ENCODE measurements at regions not wholly inside any gene's neighbourhood (a gene's known extent, or its start where the extent isn't known, plus 50 kb on each side); places are given as distances from the start of the nearest gene placed in this dataset.

DNA sequence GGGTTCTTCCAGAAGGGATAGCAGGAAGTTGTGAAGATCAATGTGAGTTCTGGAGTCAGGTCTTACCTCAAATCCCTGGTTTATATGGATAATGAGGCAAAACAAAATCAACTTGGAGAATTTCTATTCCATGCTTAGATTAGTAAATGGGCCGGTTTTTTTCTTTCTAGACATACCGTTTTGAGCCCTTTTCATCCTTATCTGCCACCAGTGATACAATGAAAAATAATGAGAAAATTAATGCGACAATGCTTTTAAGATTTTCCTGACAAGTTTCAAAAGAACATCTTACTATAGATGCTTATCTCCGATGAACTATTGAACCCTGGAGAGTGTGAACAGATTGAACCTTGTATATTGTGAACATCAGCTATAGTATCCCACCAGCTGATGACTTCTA lies 262.7 kb downstream of the BTG1 start:
- Histone ChIP-seq H3K9ac (ENCODE audit: low read length) (no peak overlapping the region), H3K4me2 (ENCODE audit: low read length) (no peak overlapping the region), H3K79me2 (ENCODE audit: insufficient read depth, low read length) (no peaks in the 10 kb centered on the region), H3K27me3 (ENCODE audit: insufficient read depth, low read length) (no peaks in the 10 kb centered on the region), H3K9me2 (ENCODE audit: low read depth, low read length) (no peaks in the 10 kb centered on the region), H3F3A (ENCODE audit: insufficient read depth, low read length) (no peaks in the 10 kb centered on the region), H2AFZ (ENCODE audit: low read length) (no peak overlapping the region), H4K20me1 (ENCODE audit: insufficient read depth, low read length) (no peaks in the 10 kb centered on the region), H3K27ac (ENCODE audit: low read depth, low read length, poor library complexity, severe bottlenecking) (no peak overlapping the region), H3K36me3 (ENCODE audit: insufficient read depth, low read length) (no peaks in the 10 kb centered on the region), H3K9me3 (ENCODE audit: low read length) (no peaks in the 10 kb centered on the region), H3K4me1 (ENCODE audit: insufficient read depth, low read length, severe bottlenecking) (no peaks in the 10 kb centered on the region), H3K4me3 (ENCODE audit: low read depth, low read length, poor library complexity, severe bottlenecking) (no peak overlapping the region)
- TF ChIP-seq EZH2 (IDR thresholded peaks at IDR 0.05; ENCODE audit: borderline replicate concordance, low read length): no peak
- TF ChIP-seq, protein P1, sequence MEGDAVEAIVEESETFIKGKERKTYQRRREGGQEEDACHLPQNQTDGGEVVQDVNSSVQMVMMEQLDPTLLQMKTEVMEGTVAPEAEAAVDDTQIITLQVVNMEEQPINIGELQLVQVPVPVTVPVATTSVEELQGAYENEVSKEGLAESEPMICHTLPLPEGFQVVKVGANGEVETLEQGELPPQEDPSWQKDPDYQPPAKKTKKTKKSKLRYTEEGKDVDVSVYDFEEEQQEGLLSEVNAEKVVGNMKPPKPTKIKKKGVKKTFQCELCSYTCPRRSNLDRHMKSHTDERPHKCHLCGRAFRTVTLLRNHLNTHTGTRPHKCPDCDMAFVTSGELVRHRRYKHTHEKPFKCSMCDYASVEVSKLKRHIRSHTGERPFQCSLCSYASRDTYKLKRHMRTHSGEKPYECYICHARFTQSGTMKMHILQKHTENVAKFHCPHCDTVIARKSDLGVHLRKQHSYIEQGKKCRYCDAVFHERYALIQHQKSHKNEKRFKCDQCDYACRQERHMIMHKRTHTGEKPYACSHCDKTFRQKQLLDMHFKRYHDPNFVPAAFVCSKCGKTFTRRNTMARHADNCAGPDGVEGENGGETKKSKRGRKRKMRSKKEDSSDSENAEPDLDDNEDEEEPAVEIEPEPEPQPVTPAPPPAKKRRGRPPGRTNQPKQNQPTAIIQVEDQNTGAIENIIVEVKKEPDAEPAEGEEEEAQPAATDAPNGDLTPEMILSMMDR (IDR thresholded peaks at IDR 0.05; ENCODE audit: low read length): no peak

DNA sequence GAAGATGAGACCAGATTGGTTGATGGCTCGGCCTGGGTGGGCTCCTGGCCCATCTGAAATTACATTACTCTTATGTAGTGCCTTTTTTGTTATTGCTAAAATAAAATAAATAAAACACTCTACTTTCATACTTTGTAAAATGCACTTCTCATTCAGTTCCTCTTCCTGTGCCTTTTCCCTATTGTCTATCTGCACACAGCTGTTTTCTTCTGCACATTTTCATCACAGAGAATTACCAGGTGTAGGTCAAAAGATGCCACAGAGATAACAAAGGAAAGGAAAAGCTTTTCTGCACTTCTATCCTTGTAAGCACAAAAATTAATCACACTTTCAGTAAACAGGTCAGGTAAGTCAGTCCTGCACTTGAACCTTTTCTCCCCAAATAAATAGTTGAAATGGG lies 265.1 kb downstream of the BTG1 start:
- Histone ChIP-seq H3K9me2 (ENCODE audit: low read depth, low read length) (no peaks in the 10 kb centered on the region), H2AFZ (ENCODE audit: low read length) (no peak overlapping the region), H3K9me3 (ENCODE audit: low read length) (no peaks in the 10 kb centered on the region), H3K4me1 (ENCODE audit: insufficient read depth, low read length, severe bottlenecking) (peaks cover 6% of the 10 kb centered on the region), H3K27me3 (ENCODE audit: insufficient read depth, low read length) (no peaks in the 10 kb centered on the region), H3K36me3 (ENCODE audit: insufficient read depth, low read length) (no peaks in the 10 kb centered on the region), H3F3A (ENCODE audit: insufficient read depth, low read length) (no peaks in the 10 kb centered on the region), H3K4me3 (ENCODE audit: low read depth, low read length, poor library complexity, severe bottlenecking) (no peak overlapping the region), H3K79me2 (ENCODE audit: insufficient read depth, low read length) (no peaks in the 10 kb centered on the region), H3K27ac (ENCODE audit: low read depth, low read length, poor library complexity, severe bottlenecking) (no peak overlapping the region), H3K4me2 (ENCODE audit: low read length) (no peak overlapping the region), H4K20me1 (ENCODE audit: insufficient read depth, low read length) (no peaks in the 10 kb centered on the region), H3K9ac (ENCODE audit: low read length) (no peak overlapping the region)
- TF ChIP-seq EZH2 (IDR thresholded peaks at IDR 0.05; ENCODE audit: borderline replicate concordance, low read length): no peak
- TF ChIP-seq, protein P1 (IDR thresholded peaks at IDR 0.05; ENCODE audit: low read length): no peak

DNA sequence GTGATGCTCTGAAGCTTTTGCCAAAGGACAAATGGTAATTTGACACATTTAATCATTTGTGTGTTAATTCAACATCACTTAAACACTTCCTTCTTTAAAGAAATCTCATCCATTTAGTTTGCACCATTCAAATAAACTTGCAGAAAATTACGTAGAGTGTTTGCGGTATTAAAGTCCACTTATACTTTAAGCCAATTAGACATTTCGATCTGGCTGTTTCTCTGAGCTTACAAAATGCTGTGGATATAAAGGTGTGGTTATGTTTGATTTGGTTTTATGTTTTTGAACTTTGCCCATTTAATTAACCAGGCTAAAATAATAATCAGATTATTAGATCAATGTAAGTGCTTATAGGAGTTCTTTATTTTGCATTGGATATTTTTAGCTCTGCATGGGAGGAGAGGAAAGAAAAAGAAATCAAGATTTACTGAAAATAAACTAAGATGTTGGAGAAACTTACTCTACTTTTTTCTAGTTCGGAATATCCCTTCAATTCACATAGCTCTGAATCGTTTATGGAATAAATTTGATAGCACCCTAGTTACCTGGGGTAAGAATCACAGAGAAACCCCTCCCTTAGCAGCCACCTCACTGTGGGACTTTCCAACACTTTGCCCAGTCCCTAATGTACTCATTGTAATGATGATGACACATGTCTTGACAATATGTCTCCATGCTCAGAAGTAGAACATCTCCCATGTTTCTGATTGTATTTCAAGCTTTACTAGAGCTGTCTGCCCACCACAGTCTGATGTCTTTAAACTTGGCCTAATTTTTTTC lies 268.0 kb downstream of the BTG1 start:
- no peak overlapping the region for H3K9ac ChIP-seq (ENCODE audit: low read length)
- H2AFZ ChIP-seq (ENCODE audit: low read length): no peak overlapping the region
- no peak overlapping the region for H3K27ac ChIP-seq (ENCODE audit: low read depth, low read length, poor library complexity, severe bottlenecking)
- no peaks in the 10 kb centered on the region for H4K20me1 ChIP-seq (ENCODE audit: insufficient read depth, low read length)
- peaks cover 6% of the 10 kb centered on the region for H3K4me1 ChIP-seq (ENCODE audit: insufficient read depth, low read length, severe bottlenecking)
- TF ChIP-seq, protein P1 (IDR thresholded peaks at IDR 0.05; ENCODE audit: low read length): no peak
- TF ChIP-seq EZH2 (IDR thresholded peaks at IDR 0.05; ENCODE audit: borderline replicate concordance, low read length): no peak
- H3K4me2 ChIP-seq (ENCODE audit: low read length): no peak overlapping the region; the same call in 1 of the 2 replicates
- H3K36me3 ChIP-seq (ENCODE audit: insufficient read depth, low read length): no peaks in the 10 kb centered on the region
- no peak overlapping the region for H3K4me3 ChIP-seq (ENCODE audit: low read depth, low read length, poor library complexity, severe bottlenecking)
- no peaks in the 10 kb centered on the region for H3F3A ChIP-seq (ENCODE audit: insufficient read depth, low read length)
- H3K9me2 ChIP-seq (ENCODE audit: low read depth, low read length): no peaks in the 10 kb centered on the region
- no peaks in the 10 kb centered on the region for H3K79me2 ChIP-seq (ENCODE audit: insufficient read depth, low read length)
- no peaks in the 10 kb centered on the region for H3K27me3 ChIP-seq (ENCODE audit: insufficient read depth, low read length)
- no peaks in the 10 kb centered on the region for H3K9me3 ChIP-seq (ENCODE audit: low read length)
